Lower leg skin (tissue), 4 donors: ENCODE measurements at regions not wholly inside any gene's neighbourhood (a gene's known extent, or its start where the extent isn't known, plus 50 kb on each side); places are given as distances from the start of the nearest gene placed in this dataset.

Source experiments
- DNase-seq, 2 donors: peaks; one replicate each; pipeline ENCODE4 v3.0.0-alpha.2; 2019; ENCODE audit warnings: low spot score in 2 of 2
- H3K4me3 ChIP-seq: fragments of 200-600 bp; sonication (generic); 2 replicates; pipeline ENCODE4 v1.5.1; 2017; ENCODE audit warnings: mild to moderate bottlenecking, low read depth; ENCODE audit not compliant: poor library complexity, severe bottlenecking
- CTCF ChIP-seq, 3 donors: fragments of 450-650 bp; IDR thresholded peaks; one replicate each; pipeline ENCODE4 v1.5.1; 2016; ENCODE audit warnings: antibody characterized with exemption in 3 of 3, mild to moderate bottlenecking in 3 of 3, moderate library complexity in 2 of 3
- POLR2A ChIP-seq, 2 donors: fragments of 450-650 bp; IDR thresholded peaks; one replicate each; pipeline ENCODE4 v1.6.1; 2016 to 2017; ENCODE audit warnings: antibody characterized with exemption in 2 of 2, mild to moderate bottlenecking in 1 of 2, moderate library complexity in 1 of 2
- WGBS, 2 donors: methylation state at CpG; one replicate each; pipeline ENCODE4 v1.1.5; 2018; 5-methylcytosine and 5-hydroxymethylcytosine counted together
- intact Hi-C: fragments of 100-400 bp; cut with DNase I; formaldehyde crosslinking; loops from one replicate; pipeline ENCODE4 v1.15.0; 2023; ENCODE audit warnings: low total_unique reads

- TF ChIP-seq POLR2A (IDR thresholded peaks at IDR 0.05) (no peak), CTCF (IDR thresholded peaks at IDR 0.05) (no peak)
- intact Hi-C loops = no loop called here
- no peak for DNase-seq
- 66 to 71% methylated on average over 3 of the region's 3 CpGs for WGBS, 2 donors
- no peak overlapping the region for H3K4me3 ChIP-seq
These were observed 817.1 kb downstream of the TLR4 start for GRCh38 chr9:118521261-118521660.

- DNase-seq = no peak
- intact Hi-C loops = no loop called here
- no peak overlapping the region for H3K4me3 ChIP-seq
- WGBS, 2 donors = 46 to 60% methylated on average over 9 of the region's 9 CpGs
- TF ChIP-seq CTCF (IDR thresholded peaks at IDR 0.05) (no peak), POLR2A (IDR thresholded peaks at IDR 0.05) (no peak)
These were observed 818.2 kb downstream of the TLR4 start for GRCh38 chr9:118522093-118523028.

- no peak overlapping the region for H3K4me3 ChIP-seq
- TF ChIP-seq POLR2A (IDR thresholded peaks at IDR 0.05) (no peak), CTCF (IDR thresholded peaks at IDR 0.05) (no peak)
- intact Hi-C loops = no loop called here
- 77 to 83% methylated on average over 1 of the region's 1 CpG for WGBS, 2 donors
- DNase-seq = no peak
These were observed 823.1 kb downstream of the TLR4 start for GRCh38 chr9:118527261-118527660.

GRCh38 chr9:118529210-118529609 is 825.0 kb downstream of the TLR4 start:
- no peak for TF ChIP-seq POLR2A (IDR thresholded peaks at IDR 0.05)
- no peak for TF ChIP-seq CTCF (IDR thresholded peaks at IDR 0.05)
- H3K4me3 ChIP-seq = no peak overlapping the region
- WGBS, 2 donors = 46 to 53% methylated on average over 3 of the region's 3 CpGs
- intact Hi-C loops = no loop called here
- no peak for DNase-seq

- TF ChIP-seq CTCF (IDR thresholded peaks at IDR 0.05) (no peak), POLR2A (IDR thresholded peaks at IDR 0.05) (no peak)
- H3K4me3 ChIP-seq = no peak overlapping the region
- no peak for DNase-seq
- intact Hi-C loops = no loop called here
- 59 to 64% methylated on average over 2 of the region's 2 CpGs for WGBS, 2 donors
These were observed 825.5 kb downstream of the TLR4 start for GRCh38 chr9:118529624-118530214.
